GM18858 (cell line): ENCODE measurements at regions not wholly inside any gene's neighbourhood (a gene's known extent, or its start where the extent isn't known, plus 50 kb on each side); places are given as distances from the start of the nearest gene placed in this dataset.
"Not testable (repeated sequence)": the region's sequence is repeated elsewhere in the genome, so short reads cannot be mapped to it uniquely, and the experiment has no call there.

Source experiments
- ATAC-seq: cut with Tn5 transposase; IDR thresholded peaks from one replicate; pipeline ENCODE4 v1.9.1; 2021; ENCODE audit not compliant: unreplicated experiment

DNA sequence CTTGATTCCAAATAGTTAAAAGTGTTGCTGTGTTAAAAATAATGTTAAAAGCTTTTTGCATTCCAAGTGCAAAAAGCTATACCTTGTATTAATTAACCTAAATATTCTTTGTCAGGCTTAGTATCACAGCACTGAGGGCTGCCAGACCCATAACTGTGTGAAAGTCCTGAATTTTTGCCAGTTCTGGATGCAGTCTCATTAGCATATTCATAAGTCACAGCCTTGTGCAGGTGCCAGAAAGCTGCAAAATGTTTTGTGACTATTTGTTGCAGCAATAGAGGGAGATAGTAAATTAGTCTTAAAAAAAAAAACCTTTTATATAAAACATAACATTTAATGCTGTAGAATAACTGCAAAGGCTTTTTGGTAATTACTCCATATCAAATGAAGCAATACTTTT, 56.6 kb downstream of the SLITRK1 start:
- ATAC-seq, result no peak

DNA sequence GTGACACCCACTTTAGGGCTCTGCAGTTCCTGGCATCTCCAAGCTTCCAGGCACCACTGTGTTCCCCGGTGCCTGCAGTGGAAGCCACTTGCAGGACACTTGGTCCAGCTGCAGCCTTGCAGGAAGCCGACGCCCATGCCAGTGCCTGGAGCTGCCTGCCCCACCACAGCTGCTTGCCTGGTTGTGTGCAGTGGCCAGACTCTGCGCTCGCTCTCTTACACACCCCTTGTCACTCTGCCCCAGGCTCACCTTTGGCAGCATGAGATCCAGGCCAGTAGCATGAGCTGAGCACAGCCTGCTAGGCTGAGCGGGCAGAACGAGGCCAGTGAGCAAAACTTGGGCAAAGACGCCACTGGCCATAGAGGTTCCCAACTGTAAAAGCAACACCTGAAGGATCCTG, 57.7 kb downstream of the SLITRK1 start:
- ATAC-seq, result no peak

- ATAC-seq, result no peak
These were observed 58.2 kb downstream of the SLITRK1 start for GRCh38 chr13:83824120-83824519.

DNA sequence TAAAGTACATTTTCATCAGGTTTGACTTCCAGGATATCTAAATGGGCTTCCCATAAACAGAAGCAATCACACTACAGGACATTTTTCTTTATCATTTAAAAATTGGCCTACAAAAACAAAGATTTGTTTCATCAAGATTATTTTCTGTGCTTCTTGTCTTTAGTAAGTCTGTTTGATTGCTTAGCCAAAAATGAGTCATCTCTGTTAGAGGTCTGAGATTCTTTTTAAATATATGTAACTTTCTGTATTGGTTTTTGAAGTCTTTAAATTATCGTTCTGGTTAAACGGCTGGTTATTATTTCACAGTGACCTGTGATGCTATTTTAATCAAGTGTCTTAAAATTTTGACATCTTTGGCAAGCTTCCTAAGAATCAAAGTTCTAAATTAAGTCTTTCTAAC, 62.7 kb downstream of the SLITRK1 start:
- no peak for ATAC-seq

- no peak for ATAC-seq
These were observed 63.1 kb downstream of the SLITRK1 start for GRCh38 chr13:83819156-83819555.

DNA sequence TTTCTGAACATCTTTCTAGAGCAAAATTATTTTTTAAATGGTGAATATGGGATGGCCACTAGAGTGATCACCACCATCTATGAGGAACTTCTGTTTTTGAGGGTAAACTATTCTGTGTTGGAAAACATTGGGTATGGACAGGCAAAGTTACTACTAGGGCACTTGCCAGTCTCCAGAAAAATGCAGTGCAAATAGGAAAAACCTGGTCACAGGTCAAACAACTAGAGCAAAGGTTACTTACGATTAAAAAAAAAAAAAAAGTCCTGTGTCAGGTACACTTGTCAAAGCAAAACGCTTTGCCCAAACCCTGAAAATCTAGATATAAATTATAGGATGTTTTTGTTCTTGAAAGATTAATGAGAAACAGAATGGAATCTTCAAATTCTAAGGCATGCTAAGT, 66.2 kb downstream of the SLITRK1 start:
- ATAC-seq, result no peak

DNA sequence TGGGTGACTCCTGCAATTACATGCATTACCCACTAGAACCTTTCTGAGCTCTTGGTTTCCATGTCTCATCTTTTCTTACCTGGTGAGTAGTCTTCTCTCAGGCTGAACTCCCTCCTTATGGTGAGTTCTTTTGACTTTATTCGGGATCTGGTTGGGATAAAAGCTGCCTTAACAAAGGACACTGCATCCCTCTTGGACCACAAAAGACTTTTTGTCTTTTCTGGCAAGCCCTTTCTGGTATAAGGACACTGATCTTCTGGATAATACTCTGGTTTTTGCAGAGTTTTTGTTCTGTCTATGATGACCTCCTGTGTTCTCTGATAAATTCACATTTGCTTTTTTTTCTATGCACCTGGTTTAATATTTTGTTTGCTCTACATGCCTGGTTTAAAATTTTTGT, 66.7 kb downstream of the SLITRK1 start:
- ATAC-seq, result no peak

DNA sequence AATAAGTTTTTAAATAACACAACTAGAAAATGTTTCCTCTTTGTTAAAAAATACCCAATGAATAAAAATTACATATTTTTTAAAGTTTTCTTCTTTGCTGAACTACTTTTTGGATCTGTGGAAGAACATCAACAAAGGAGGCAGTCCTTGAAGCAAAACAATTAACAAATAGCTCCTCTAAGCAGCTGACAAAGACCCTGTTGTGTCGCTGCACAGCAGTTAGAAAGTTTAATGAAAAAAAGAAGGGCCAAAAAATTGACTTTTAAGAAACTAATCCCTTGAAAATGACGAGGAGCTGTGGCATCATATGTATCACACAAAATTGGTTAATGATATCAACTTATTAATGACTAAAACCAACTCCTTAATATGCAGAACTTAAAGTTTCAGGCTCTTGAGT, 72.1 kb downstream of the SLITRK1 start:
- no peak for ATAC-seq

- ATAC-seq, result no peak
These were observed 77.8 kb downstream of the SLITRK1 start for GRCh38 chr13:83804356-83804962.

DNA sequence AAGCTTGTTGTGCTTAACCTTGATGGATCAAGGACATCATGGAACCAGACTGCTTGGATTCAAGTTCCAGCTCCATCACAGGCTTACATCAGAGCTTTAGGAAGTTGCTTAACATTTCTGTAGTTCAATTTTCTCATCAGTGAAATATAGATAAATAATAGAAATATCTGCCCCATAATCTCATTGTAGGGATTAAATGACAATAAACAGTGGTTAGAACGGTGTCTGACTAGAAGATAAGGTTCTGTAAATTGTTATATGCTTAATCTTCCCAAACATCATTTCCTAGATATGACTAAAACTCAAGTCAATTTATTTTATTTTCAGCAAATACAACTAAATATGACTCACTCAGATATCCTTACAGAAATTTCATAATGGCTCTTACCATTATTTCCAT, 83.5 kb downstream of the SLITRK1 start:
- no peak for ATAC-seq

GRCh38 chr13:83796364-83796763, 85.9 kb downstream of the SLITRK1 start:
- ATAC-seq, result no peak

DNA sequence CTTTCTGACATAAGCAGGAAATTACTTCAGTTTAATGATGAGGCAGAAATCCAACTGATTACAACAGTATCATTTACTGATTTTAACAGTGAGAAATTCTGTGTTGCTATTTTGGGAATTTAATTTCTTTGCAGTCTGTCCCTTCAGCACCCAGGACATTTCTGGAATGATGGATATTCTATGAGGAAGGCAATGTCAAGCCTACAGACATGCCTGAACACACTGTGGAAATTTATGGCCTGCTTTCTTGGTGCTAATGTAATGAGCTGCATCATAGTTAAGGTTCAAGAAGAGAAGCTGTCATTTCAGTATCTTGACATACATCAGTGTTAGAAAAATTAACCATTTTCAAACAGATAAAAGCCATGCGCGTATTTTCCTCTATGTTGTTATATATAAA, 87.7 kb downstream of the SLITRK1 start:
- no peak for ATAC-seq

GRCh38 chr13:83780227-83780626, 102.0 kb downstream of the SLITRK1 start:
- ATAC-seq, result no peak

GRCh38 chr13:83773961-83774360, 108.3 kb downstream of the SLITRK1 start:
- no peak for ATAC-seq

DNA sequence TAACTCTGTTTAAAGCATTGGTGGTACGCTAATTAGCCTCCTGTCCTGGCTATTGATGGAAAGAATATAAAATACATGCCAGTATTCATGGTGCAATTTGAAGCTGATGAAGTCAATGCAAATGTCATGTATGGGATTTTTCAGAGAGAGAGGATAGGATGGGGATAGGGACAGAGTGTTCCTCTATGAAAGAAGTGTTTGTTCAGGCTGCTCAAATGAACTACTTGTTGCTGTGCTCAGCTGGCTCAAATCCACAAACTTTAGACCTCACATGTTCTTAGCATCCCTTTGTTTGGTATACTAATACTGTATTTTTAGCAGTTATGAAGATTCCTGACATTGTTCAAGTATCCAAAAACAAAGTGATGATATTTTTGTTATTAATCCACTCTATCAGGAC, 116.5 kb downstream of the SLITRK1 start:
- ATAC-seq, result no peak

- no peak for ATAC-seq
These were observed 120.6 kb downstream of the SLITRK1 start for GRCh38 chr13:83761631-83762030.

DNA sequence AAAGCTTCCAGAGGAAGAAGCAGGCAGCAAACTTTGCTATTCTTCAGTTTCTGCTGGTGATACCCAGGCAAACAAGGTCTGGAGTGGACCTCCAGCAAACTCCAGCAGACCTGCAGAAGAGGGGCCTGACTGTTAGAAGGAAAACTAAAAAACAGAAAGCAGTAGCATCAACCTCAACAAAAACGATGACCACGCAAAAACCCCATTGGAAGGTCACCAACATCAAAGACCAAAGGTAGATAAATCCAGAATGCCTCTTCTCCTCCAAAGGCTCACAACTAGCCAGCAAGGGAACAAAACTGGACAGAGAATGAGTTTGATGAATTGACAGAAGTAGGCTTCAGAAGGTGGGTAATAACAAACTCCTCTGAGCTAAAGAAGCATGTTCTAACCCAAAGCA, 127.1 kb downstream of the SLITRK1 start:
- ATAC-seq, result not testable (repeated sequence)

GRCh38 chr13:83753912-83754624, 128.2 kb downstream of the SLITRK1 start:
- no peak for ATAC-seq

DNA sequence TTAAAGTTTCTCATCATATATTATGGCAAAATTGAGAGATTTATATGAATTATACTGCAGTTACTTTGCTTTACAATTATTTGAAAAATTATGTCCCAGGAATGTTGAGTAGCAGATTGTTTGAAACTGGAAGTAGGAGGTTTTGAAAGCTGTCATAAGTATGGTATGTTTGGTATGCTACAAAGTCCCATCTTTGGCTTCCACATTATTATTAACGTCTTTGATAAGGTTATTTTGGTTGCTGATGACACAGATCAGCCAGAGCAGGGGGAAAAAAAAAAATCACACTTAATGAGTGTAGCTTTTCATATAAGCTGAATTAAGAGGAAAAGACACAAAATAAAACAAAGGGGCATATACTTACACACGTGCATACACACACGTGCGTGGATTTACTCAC, 130.1 kb downstream of the SLITRK1 start:
- ATAC-seq, result no peak

GRCh38 chr13:83740622-83741021, 141.7 kb downstream of the SLITRK1 start:
- no peak for ATAC-seq

DNA sequence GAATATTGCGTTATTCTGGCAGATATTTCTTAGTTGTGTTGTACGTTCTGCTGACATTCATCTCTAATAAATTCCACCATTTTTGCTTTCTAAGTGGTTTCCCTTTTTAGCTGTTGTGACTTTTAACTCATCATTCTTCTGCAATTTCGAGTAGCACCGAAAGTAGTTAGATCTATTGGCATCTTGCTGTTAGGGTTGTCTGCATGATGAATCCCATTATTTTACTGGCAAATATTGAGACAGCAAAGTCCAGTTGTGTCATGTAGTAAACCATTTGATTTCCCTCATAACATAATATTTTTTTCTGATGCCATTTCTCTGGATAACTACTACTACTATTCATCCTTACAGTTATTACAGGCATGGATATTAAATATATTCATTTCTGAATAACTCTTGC, 143.9 kb downstream of the SLITRK1 start:
- ATAC-seq, result no peak

DNA sequence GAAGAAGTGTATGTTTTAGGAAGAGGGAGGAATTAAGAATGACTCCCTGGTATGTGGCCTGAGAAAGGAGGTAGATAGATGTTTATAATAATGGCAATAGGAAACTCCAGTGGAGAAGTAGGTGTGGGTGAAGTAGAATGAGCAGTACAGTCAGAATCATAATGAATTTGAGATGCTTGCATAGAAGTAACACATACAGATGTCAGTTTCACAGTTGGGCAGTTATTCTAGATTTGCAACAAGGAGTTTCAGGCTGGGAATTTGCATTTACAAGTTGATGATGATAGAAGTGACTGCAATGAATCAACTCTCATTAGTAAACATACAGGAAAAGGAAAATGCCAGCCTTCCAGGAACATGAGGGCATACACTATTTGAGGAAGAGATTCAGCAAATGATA, 149.0 kb downstream of the SLITRK1 start:
- ATAC-seq, result no peak

GRCh38 chr13:83732755-83733154, 149.5 kb downstream of the SLITRK1 start:
- ATAC-seq, result no peak
